CD4-positive, alpha-beta memory T cell (primary cell): ENCODE measurements at regions not wholly inside any gene's neighbourhood (a gene's known extent, or its start where the extent isn't known, plus 50 kb on each side); places are given as distances from the start of the nearest gene placed in this dataset.

Experiments
- CTCF ChIA-PET: fragments of 350-600 bp; sonication (Branson Sonifier 250); formaldehyde crosslinking; loops from one replicate; lab custom pipeline; 2021; ENCODE audit warnings: inconsistent platforms; ENCODE audit not compliant: partially characterized antibody; lab: Charles Lee
- POLR2A ChIA-PET: fragments of 350-600 bp; sonication (Branson Sonifier 250); formaldehyde crosslinking; loops from one replicate; lab custom pipeline; 2021; ENCODE audit not compliant: partially characterized antibody; lab: Charles Lee
- DNase-seq, 5 donors: peaks; one replicate each; pipeline versions ENCODE4 v3.0.0 to v3.0.0-alpha.2; 2020 to 2022; ENCODE audit warnings: mixed read lengths in 1 of 5
- H3K27ac ChIP-seq: one replicate; pipeline ENCODE4 v1.7.0; 2013; ENCODE audit warnings: low read depth, low read length
- H3K27me3 ChIP-seq: 2 replicates; pipeline ENCODE4 v1.7.0; 2013; ENCODE audit warnings: mild to moderate bottlenecking, low read length, moderate library complexity; ENCODE audit not compliant: insufficient read depth
- H3K36me3 ChIP-seq: 2 replicates; pipeline ENCODE4 v1.7.0; 2013; ENCODE audit warnings: mild to moderate bottlenecking, low read length, moderate library complexity; ENCODE audit not compliant: insufficient read depth
- H3K4me1 ChIP-seq: 2 replicates; pipeline ENCODE4 v1.7.0; 2013; ENCODE audit warnings: mild to moderate bottlenecking, low read length, moderate library complexity; ENCODE audit not compliant: insufficient read depth
- H3K4me3 ChIP-seq, 2 donors: one replicate each; pipeline ENCODE4 v1.7.0; 2013; ENCODE audit warnings: low read length in 2 of 2, mild to moderate bottlenecking in 1 of 2
- H3K9me3 ChIP-seq, 2 donors: one replicate each; pipeline ENCODE4 v1.7.0; 2013; ENCODE audit warnings: low read length in 2 of 2, control low read depth in 1 of 2; ENCODE audit not compliant: control insufficient read depth in 1 of 2
- H3K27ac Mint-ChIP-seq, 7 donors: one replicate each; pipeline ENCODE4 v1.8.0; 2020 to 2021; ENCODE audit warnings: mixed read lengths in 7 of 7, mild to moderate bottlenecking in 6 of 7, inconsistent platforms in 3 of 7, moderate library complexity in 3 of 7
- H3K27me3 Mint-ChIP-seq, 2 donors: one replicate each; pipeline ENCODE4 v1.8.0; 2020 to 2021; ENCODE audit warnings: mixed read lengths in 2 of 2
- H3K36me3 Mint-ChIP-seq, 2 donors: one replicate each; pipeline ENCODE4 v1.8.0; 2020 to 2021; ENCODE audit warnings: mixed read lengths in 2 of 2, inconsistent platforms in 1 of 2, mild to moderate bottlenecking in 1 of 2
- H3K4me1 Mint-ChIP-seq, 4 donors: one replicate each; pipeline ENCODE4 v1.8.0; 2020 to 2021; ENCODE audit warnings: mixed read lengths in 4 of 4, mild to moderate bottlenecking in 1 of 4
- H3K4me3 Mint-ChIP-seq, 8 donors: one replicate each; pipeline ENCODE4 v1.8.0; 2020 to 2021; ENCODE audit warnings: mixed read lengths in 8 of 8, mild to moderate bottlenecking in 7 of 8, moderate library complexity in 6 of 8, inconsistent platforms in 3 of 8
- H3K9me3 Mint-ChIP-seq, 8 donors: one replicate each; pipeline ENCODE4 v1.8.0; 2020 to 2021; ENCODE audit warnings: mixed read lengths in 8 of 8, mild to moderate bottlenecking in 5 of 8, inconsistent platforms in 3 of 8, moderate library complexity in 1 of 8
- intact Hi-C: fragments of 100-400 bp; cut with micrococcal nuclease; formaldehyde crosslinking; loops from one replicate; pipeline ENCODE4 v1.15.1; 2023

GRCh38 chr13:62327367-62327766 is 911.7 kb upstream of the PCDH20 start:
- H3K27me3 ChIP-seq = no peaks in the 10 kb centered on the region
- H3K9me3 ChIP-seq = no peaks in the 10 kb centered on the region
- no peak overlapping the region for H3K4me3 ChIP-seq
- CTCF ChIA-PET = interaction anchor here (0.8 kb wide), 1 partner anchor 11 kb away, joined by 3 read pairs; no protein-coding TSS in a partner anchor
- no peak for DNase-seq
- Mint-ChIP-seq H3K4me3 (no peak overlapping the region), H3K9me3 (peaks cover 0 to 20% (median 6%) of the 10 kb centered on the region in 8 donors), H3K27me3 (no peaks in the 10 kb centered on the region), H3K4me1 (no peaks in the 10 kb centered on the region), H3K36me3 (no peaks in the 10 kb centered on the region), H3K27ac (no peak overlapping the region)
- POLR2A ChIA-PET = no interaction called here
- H3K4me1 ChIP-seq = no peaks in the 10 kb centered on the region
- H3K27ac ChIP-seq = no peak overlapping the region
- intact Hi-C loops = no loop called here
- H3K36me3 ChIP-seq = no peaks in the 10 kb centered on the region

GRCh38 chr13:62324842-62325241 is 909.2 kb upstream of the PCDH20 start:
- H3K4me1 Mint-ChIP-seq = no peaks in the 10 kb centered on the region
- Histone ChIP-seq H3K27ac (no peak overlapping the region), H3K9me3 (no peaks in the 10 kb centered on the region), H3K36me3 (no peaks in the 10 kb centered on the region), H3K27me3 (no peaks in the 10 kb centered on the region), H3K4me1 (no peaks in the 10 kb centered on the region), H3K4me3 (no peak overlapping the region)
- DNase-seq = no peak
- ChIA-PET POLR2A (no interaction called here), CTCF (no interaction called here)
- H3K4me3 Mint-ChIP-seq = no peak overlapping the region
- no peaks in the 10 kb centered on the region for H3K36me3 Mint-ChIP-seq
- peaks cover 0 to 10% (median 4%) of the 10 kb centered on the region in 8 donors for H3K9me3 Mint-ChIP-seq
- no peak overlapping the region for H3K27ac Mint-ChIP-seq
- no peaks in the 10 kb centered on the region for H3K27me3 Mint-ChIP-seq
- intact Hi-C loops = no loop called here

- H3K27me3 Mint-ChIP-seq = no peaks in the 10 kb centered on the region
- ChIA-PET CTCF (no interaction called here), POLR2A (no interaction called here)
- intact Hi-C loops = no loop called here
- H3K9me3 Mint-ChIP-seq = peaks cover 0 to 2% (median 0%) of the 10 kb centered on the region in 8 donors
- Histone ChIP-seq H3K4me3 (no peak overlapping the region), H3K4me1 (no peaks in the 10 kb centered on the region), H3K27ac (no peak overlapping the region), H3K27me3 (no peaks in the 10 kb centered on the region), H3K36me3 (no peaks in the 10 kb centered on the region), H3K9me3 (no peaks in the 10 kb centered on the region)
- DNase-seq = no peak
- H3K36me3 Mint-ChIP-seq = no peaks in the 10 kb centered on the region
- H3K27ac Mint-ChIP-seq = no peak overlapping the region
- H3K4me3 Mint-ChIP-seq = no peak overlapping the region
- H3K4me1 Mint-ChIP-seq = no peaks in the 10 kb centered on the region
Measured at GRCh38 chr13:62321895-62322294, 906.2 kb upstream of the PCDH20 start.

- Mint-ChIP-seq H3K27me3 (no peaks in the 10 kb centered on the region), H3K4me3 (no peak overlapping the region), H3K4me1 (no peaks in the 10 kb centered on the region), H3K36me3 (no peaks in the 10 kb centered on the region), H3K27ac (no peak overlapping the region), H3K9me3 (peaks cover 0 to 2% (median 0%) of the 10 kb centered on the region in 8 donors)
- ChIA-PET POLR2A (no interaction called here), CTCF (no interaction called here)
- Histone ChIP-seq H3K9me3 (no peaks in the 10 kb centered on the region), H3K36me3 (no peaks in the 10 kb centered on the region), H3K4me3 (no peak overlapping the region), H3K27ac (no peak overlapping the region), H3K27me3 (no peaks in the 10 kb centered on the region), H3K4me1 (no peaks in the 10 kb centered on the region)
- intact Hi-C loops = no loop called here
- DNase-seq = no peak
Measured at GRCh38 chr13:62321139-62321538, 905.5 kb upstream of the PCDH20 start.

- Mint-ChIP-seq H3K27me3 (no peaks in the 10 kb centered on the region), H3K27ac (no peak overlapping the region), H3K36me3 (no peaks in the 10 kb centered on the region), H3K4me1 (no peaks in the 10 kb centered on the region), H3K9me3 (peaks cover 0 to 2% (median 0%) of the 10 kb centered on the region in 8 donors), H3K4me3 (no peak overlapping the region)
- ChIA-PET CTCF (no interaction called here), POLR2A (no interaction called here)
- H3K4me1 ChIP-seq = no peaks in the 10 kb centered on the region
- no peak overlapping the region for H3K27ac ChIP-seq
- DNase-seq = no peak
- no peaks in the 10 kb centered on the region for H3K27me3 ChIP-seq
- H3K36me3 ChIP-seq = no peaks in the 10 kb centered on the region
- H3K9me3 ChIP-seq = no peaks in the 10 kb centered on the region
- no peak overlapping the region for H3K4me3 ChIP-seq
- intact Hi-C loops = no loop called here
Measured at GRCh38 chr13:62320129-62321108, 904.8 kb upstream of the PCDH20 start.

- no peak overlapping the region for H3K4me3 Mint-ChIP-seq
- peaks cover 0 to 16% (median 3%) of the 10 kb centered on the region in 8 donors for H3K9me3 Mint-ChIP-seq
- DNase-seq = no peak
- no peaks in the 10 kb centered on the region for H3K4me1 Mint-ChIP-seq
- H3K27me3 Mint-ChIP-seq = no peaks in the 10 kb centered on the region
- ChIA-PET POLR2A (no interaction called here), CTCF (no interaction called here)
- intact Hi-C loops = no loop called here
- H3K36me3 Mint-ChIP-seq = no peaks in the 10 kb centered on the region
- Histone ChIP-seq H3K4me3 (no peak overlapping the region), H3K27me3 (no peaks in the 10 kb centered on the region), H3K27ac (no peak overlapping the region), H3K4me1 (no peaks in the 10 kb centered on the region), H3K36me3 (no peaks in the 10 kb centered on the region), H3K9me3 (no peaks in the 10 kb centered on the region)
- H3K27ac Mint-ChIP-seq = no peak overlapping the region
Measured at GRCh38 chr13:62309904-62310303, 894.3 kb upstream of the PCDH20 start.

- no peak for DNase-seq
- Mint-ChIP-seq H3K27ac (no peak overlapping the region), H3K36me3 (no peaks in the 10 kb centered on the region), H3K4me1 (no peaks in the 10 kb centered on the region), H3K4me3 (no peak overlapping the region), H3K27me3 (no peaks in the 10 kb centered on the region), H3K9me3 (peaks cover 0 to 21% (median 5%) of the 10 kb centered on the region in 8 donors)
- ChIA-PET CTCF (no interaction called here), POLR2A (no interaction called here)
- Histone ChIP-seq H3K27me3 (no peaks in the 10 kb centered on the region), H3K36me3 (no peaks in the 10 kb centered on the region), H3K9me3 (no peaks in the 10 kb centered on the region), H3K4me1 (no peaks in the 10 kb centered on the region), H3K27ac (no peak overlapping the region), H3K4me3 (no peak overlapping the region)
- intact Hi-C loops = no loop called here
Measured at GRCh38 chr13:62305756-62306155, 890.1 kb upstream of the PCDH20 start.
